OCI-LY7 (cell line): ENCODE measurements at regions not wholly inside any gene's neighbourhood (a gene's known extent, or its start where the extent isn't known, plus 50 kb on each side); places are given as distances from the start of the nearest gene placed in this dataset.

Source experiments
- CTCF ChIP-seq: fragments of 200-600 bp; sonication (generic); conservative IDR thresholded peaks from 2 replicates; pipeline ENCODE4 v1.5.1; 2014; ENCODE audit warnings: mild to moderate bottlenecking, antibody characterized with exemption, low read length, moderate library complexity, mixed read lengths
- EZH2phosphoT487 ChIP-seq: fragments of 200-600 bp; sonication (generic); IDR thresholded peaks from 2 replicates; pipeline ENCODE4 v1.6.1; 2018; ENCODE audit warnings: low read depth, borderline replicate concordance, mild to moderate bottlenecking, mixed run types, antibody characterized with exemption, low read length, moderate library complexity, mixed read lengths

GRCh38 chr3:20552605-20553275 is 366.7 kb upstream of the SGO1 start:
- TF ChIP-seq CTCF (no peak), EZH2phosphoT487 (no peak)
